Peyer's patch (tissue), 4 donors: ENCODE measurements at regions not wholly inside any gene's neighbourhood (a gene's known extent, or its start where the extent isn't known, plus 50 kb on each side); places are given as distances from the start of the nearest gene placed in this dataset.

Source experiments
- DNase-seq, 3 donors: peaks; one replicate each; pipeline ENCODE4 v3.0.0-alpha.2; 2017 to 2019
- H3K27ac ChIP-seq, 4 donors: fragments of 200-600 bp; sonication (generic); one replicate each; pipeline ENCODE4 v1.5.1; 2016 to 2019
- H3K27me3 ChIP-seq, 2 donors: fragments of 200-600 bp; sonication (generic); one replicate each; pipeline ENCODE4 v1.5.1; 2019
- H3K36me3 ChIP-seq, 3 donors: fragments of 200-600 bp; sonication (generic); one replicate each; pipeline ENCODE4 v1.5.1; 2016 to 2019
- H3K4me1 ChIP-seq, 4 donors: fragments of 200-600 bp; sonication (generic); one replicate each; pipeline ENCODE4 v1.5.1; 2016 to 2019
- H3K4me3 ChIP-seq, 4 donors: fragments of 200-600 bp; sonication (generic); 1 replicate in 3 of 4; 2 replicates in 1 of 4; pipeline ENCODE4 v1.5.1; 2016 to 2019; ENCODE audit warnings: mild to moderate bottlenecking in 1 of 4
- H3K9me3 ChIP-seq, 4 donors: fragments of 200-600 bp; sonication (generic); one replicate each; pipeline ENCODE4 v1.5.1; 2016 to 2019; ENCODE audit warnings: mild to moderate bottlenecking in 1 of 4
- CTCF ChIP-seq, 6 experiments: fragments of 450-650 bp in 4 of 6; fragments of 200-600 bp in 2 of 6; sonication (generic) in 1 of 6; IDR thresholded peaks; one replicate each; pipeline ENCODE4 v1.5.1; 2017 to 2019; ENCODE audit warnings: antibody characterized with exemption in 6 of 6, mild to moderate bottlenecking in 3 of 6, moderate library complexity in 1 of 6
- POLR2A ChIP-seq, 2 donors: fragments of 450-650 bp; IDR thresholded peaks; one replicate each; pipeline ENCODE4 v1.5.1; 2017; ENCODE audit warnings: antibody characterized with exemption in 2 of 2, mild to moderate bottlenecking in 2 of 2, moderate library complexity in 2 of 2

GRCh38 chr17:53314521-53314920, 508.2 kb upstream of the KIF2B start:
- TF ChIP-seq CTCF (IDR thresholded peaks at IDR 0.05) (no peak), POLR2A (IDR thresholded peaks at IDR 0.05) (no peak)
- Histone ChIP-seq H3K27me3 (no peaks in the 10 kb centered on the region), H3K36me3 (no peaks in the 10 kb centered on the region), H3K4me1 (no peaks in the 10 kb centered on the region), H3K9me3 (no peaks in the 10 kb centered on the region), H3K4me3 (no peak overlapping the region), H3K27ac (no peak overlapping the region)
- no peak for DNase-seq

GRCh38 chr17:53313746-53314145, 509.0 kb upstream of the KIF2B start:
- peaks cover 0 to under 1% (median 0%) of the 10 kb centered on the region in 4 donors for H3K9me3 ChIP-seq
- no peak for DNase-seq
- TF ChIP-seq POLR2A (IDR thresholded peaks at IDR 0.05) = no peak
- TF ChIP-seq CTCF (IDR thresholded peaks at IDR 0.05) = no peak
- no peak overlapping the region for H3K4me3 ChIP-seq
- no peaks in the 10 kb centered on the region for H3K27me3 ChIP-seq
- no peaks in the 10 kb centered on the region for H3K36me3 ChIP-seq
- no peaks in the 10 kb centered on the region for H3K4me1 ChIP-seq
- no peak overlapping the region for H3K27ac ChIP-seq

- Histone ChIP-seq H3K36me3 (no peaks in the 10 kb centered on the region), H3K27ac (no peak overlapping the region), H3K4me3 (no peak overlapping the region), H3K27me3 (no peaks in the 10 kb centered on the region), H3K9me3 (peaks cover 0 to 5% (median 0%) of the 10 kb centered on the region in 4 donors), H3K4me1 (no peaks in the 10 kb centered on the region)
- no peak for DNase-seq
- no peak for TF ChIP-seq CTCF (IDR thresholded peaks at IDR 0.05)
- no peak for TF ChIP-seq POLR2A (IDR thresholded peaks at IDR 0.05)
Observed at GRCh38 chr17:53278466-53278865, 544.3 kb upstream of the KIF2B start.

DNA sequence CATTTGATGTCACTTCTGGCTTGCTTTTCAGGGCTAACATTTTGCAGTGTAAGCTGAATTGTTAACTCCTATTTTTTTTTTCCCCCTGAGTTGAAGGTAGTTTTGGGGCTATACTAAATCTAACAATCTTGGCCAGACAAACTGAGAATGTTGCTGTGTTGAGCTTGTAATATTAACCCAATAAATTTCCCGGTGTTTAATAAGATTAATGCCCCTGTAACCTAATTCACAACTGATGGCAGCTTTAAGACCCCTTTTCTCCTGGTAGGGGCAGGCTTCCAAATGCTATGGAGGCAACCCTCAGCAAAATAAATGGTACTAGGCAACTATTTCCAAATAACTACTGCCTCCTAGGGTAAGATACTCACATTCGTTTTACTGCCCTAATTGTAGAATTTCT, 549.6 kb upstream of the KIF2B start:
- no peak overlapping the region for H3K4me3 ChIP-seq
- no peaks in the 10 kb centered on the region for H3K4me1 ChIP-seq
- H3K27me3 ChIP-seq = no peaks in the 10 kb centered on the region
- H3K36me3 ChIP-seq = no peaks in the 10 kb centered on the region
- DNase-seq = no peak
- H3K9me3 ChIP-seq = peaks cover 0 to 5% (median 0%) of the 10 kb centered on the region in 4 donors
- H3K27ac ChIP-seq = no peak overlapping the region
- TF ChIP-seq POLR2A (IDR thresholded peaks at IDR 0.05) (no peak), CTCF (IDR thresholded peaks at IDR 0.05) (no peak)

DNA sequence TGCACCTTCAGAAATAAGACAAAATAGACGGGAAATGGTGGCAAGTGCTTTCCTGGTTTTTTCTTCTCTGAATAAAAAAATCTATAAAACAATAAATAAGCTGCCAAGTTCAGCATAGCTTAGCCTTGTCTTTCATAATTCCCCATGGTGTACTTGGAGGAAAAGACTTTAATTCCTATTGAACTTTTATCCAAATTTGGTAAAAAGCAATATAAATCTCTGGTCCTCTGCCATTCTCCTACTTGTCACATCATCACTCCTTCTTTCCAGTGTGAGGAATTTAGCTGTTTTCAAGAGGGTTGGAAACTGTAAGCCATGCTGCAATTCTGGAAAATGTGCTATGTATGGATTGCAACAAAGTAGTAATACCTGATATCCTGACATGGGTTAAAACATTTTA, 551.8 kb upstream of the KIF2B start:
- DNase-seq = no peak
- Histone ChIP-seq H3K27ac (no peak overlapping the region), H3K4me3 (no peak overlapping the region), H3K27me3 (no peaks in the 10 kb centered on the region), H3K4me1 (no peaks in the 10 kb centered on the region), H3K9me3 (no peaks in the 10 kb centered on the region), H3K36me3 (no peaks in the 10 kb centered on the region)
- no peak for TF ChIP-seq POLR2A (IDR thresholded peaks at IDR 0.05)
- no peak for TF ChIP-seq CTCF (IDR thresholded peaks at IDR 0.05)

DNA sequence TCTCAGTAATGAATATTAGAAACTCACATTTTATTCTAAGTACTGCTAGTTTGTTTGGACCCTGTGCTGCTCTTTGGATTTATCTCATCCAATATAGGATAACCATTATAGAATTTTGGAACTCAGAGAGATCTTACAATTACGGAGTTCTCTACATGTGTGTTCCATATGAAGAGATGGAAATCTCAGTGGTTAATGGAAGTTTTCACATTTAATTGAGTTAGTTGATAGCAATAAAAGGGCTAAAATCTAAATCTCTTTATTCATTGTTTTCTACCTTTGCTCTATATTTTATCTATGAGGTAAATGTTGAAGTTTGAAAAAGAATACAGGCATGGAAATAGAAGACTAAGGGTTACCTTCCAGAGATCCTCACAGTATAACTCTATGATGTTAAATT, 558.0 kb upstream of the KIF2B start:
- no peaks in the 10 kb centered on the region for H3K4me1 ChIP-seq
- no peak overlapping the region for H3K27ac ChIP-seq
- no peaks in the 10 kb centered on the region for H3K27me3 ChIP-seq
- H3K4me3 ChIP-seq = no peak overlapping the region
- H3K36me3 ChIP-seq = no peaks in the 10 kb centered on the region
- H3K9me3 ChIP-seq = no peaks in the 10 kb centered on the region
- no peak for DNase-seq
- TF ChIP-seq CTCF (IDR thresholded peaks at IDR 0.05) = no peak
- TF ChIP-seq POLR2A (IDR thresholded peaks at IDR 0.05) = no peak
